Activated CD4-positive, alpha-beta T cell treated with anti-CD3 and anti-CD28 coated beads, Interleukin-2, amount 50 U/mL, for 16 hours (primary cell): ENCODE measurements at regions not wholly inside any gene's neighbourhood (a gene's known extent, or its start where the extent isn't known, plus 50 kb on each side); places are given as distances from the start of the nearest gene placed in this dataset.
A peak's percentile ranks its signal among the peaks of the same experiment; 100 is the strongest.
"Not testable (repeated sequence)": the region's sequence is repeated elsewhere in the genome, so short reads cannot be mapped to it uniquely, and the experiment has no call there.

Source experiments
- DNase-seq: peaks from one replicate; pipeline ENCODE4 v3.0.0-alpha.2; 2020

DNA sequence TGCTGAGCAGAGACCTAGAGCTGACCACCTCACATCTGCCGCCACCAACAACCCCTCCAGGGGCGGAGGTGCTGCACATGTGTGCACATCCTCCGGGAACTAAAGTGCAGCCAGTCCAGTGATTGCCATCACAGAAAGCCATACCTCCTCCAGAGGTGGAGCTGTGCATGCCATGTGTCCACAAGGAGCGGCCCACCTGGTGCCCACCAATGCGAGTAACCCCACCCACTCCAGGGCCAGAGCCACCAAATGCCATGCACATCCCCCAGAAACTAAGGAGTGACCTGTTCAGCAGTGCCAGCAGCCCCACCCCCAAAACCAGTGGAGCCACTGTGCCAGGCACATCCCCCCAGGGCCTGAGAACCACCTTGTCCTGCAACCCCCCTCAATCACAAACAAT, 557.9 kb downstream of the UQCRFS1 start:
- DNase-seq = no peak

DNA sequence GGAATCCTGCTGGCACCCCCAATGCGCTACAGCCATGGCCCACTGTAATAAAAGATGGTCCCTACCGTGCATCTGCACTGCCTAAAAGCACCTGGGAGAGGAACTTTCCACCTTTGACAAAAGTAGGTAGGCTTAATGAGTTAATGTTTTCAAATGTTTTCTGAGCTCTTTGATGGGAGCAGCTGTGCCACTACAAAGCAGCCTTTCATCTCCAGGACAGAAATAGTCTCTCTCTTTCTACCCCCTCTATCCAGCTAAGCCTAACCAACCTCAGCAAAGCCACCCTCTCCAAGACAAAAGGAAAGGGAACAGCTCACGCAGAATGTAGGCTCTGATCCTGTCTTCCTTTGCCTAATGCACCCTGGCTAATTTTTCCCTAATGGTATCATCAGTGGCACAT, 560.2 kb downstream of the UQCRFS1 start:
- no peak for DNase-seq

DNA sequence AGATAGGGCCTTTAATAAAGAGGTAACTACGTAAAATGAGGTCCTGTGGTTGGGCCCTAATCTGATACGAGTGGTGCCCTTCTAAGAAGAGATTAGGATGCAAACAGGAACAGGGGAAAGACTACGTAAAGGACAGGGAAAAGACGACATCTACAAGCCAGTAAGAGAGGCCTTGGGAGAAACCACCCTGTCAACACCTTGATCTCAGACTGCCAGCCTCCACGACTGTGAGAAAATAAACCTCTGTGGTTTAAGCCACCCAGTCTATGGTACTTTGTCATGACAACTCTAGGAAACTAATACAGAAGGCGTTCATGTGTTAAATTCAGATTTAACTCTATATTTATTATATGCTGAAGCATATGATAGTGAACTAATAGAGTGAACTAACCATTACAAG, 566.3 kb downstream of the UQCRFS1 start:
- no peak for DNase-seq

DNA sequence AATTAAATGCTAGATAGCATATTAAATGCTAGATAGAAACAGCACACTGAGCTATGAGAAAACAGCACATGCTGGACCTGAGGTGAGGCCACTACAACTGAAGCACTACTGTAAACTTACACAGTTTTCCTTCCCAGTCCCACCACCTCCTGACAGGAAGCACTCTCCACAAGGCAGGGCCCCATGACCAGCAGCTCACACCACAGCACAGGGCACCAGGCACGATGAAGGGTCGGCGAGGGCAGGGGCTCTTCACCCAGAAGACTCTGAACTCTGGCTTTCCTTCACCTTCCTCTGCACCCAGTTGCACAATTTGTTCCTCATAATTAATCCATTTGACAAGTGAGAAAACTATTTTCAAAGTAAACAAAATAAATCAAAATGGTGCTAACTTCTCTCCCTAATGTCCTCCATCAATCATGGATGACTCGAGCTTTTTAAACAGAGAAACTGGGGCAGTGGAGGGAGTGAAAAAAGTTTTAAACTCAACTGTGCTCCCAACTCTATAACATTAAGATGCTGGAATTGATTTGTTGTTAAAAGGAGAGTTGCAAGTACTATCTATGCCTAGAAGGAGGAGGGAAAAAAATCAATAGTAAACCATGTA, 568.7 kb downstream of the UQCRFS1 start:
- no peak for DNase-seq

DNA sequence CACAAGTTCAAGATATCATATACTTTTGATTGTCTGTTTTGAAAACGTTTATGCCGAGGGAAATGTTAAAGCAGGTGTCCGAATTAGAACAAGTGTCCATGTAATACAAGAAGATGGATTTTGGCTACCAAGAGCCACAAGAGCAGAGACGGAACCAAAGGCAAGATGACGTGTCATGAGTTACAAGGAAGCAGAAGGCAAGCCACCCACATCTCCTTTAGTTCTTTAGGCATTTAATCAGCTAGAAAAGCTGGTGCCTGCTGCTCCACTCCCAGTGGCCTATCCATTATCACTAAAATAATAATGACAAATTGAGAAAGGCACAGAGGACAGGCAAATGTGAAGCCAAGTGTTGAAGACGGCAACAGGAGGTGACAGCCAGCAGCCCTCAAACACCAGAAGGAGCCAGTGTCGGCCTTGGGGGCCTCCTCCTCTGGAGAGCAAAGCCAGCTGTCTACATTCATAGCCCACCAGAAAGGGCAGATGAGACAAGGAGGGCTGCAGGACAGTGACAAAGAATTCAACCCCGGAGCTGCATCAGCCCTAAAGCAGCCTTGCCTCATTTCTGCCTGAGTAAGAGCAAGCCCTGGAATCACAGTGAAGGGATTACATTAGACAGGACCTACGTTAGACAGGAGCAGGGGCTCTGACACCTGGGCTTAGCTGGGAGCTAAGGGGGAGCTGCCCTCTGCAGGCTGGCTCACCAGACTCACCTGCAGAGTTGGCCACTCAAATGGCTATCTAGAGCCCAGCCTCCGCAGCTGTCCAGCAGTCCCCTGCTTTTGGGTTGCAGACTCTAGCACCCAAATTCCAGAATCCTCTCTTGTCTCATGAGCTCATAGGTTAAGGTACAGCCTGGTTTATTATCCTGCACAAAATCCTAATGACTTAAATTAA, 569.9 kb downstream of the UQCRFS1 start:
- no peak for DNase-seq

DNA sequence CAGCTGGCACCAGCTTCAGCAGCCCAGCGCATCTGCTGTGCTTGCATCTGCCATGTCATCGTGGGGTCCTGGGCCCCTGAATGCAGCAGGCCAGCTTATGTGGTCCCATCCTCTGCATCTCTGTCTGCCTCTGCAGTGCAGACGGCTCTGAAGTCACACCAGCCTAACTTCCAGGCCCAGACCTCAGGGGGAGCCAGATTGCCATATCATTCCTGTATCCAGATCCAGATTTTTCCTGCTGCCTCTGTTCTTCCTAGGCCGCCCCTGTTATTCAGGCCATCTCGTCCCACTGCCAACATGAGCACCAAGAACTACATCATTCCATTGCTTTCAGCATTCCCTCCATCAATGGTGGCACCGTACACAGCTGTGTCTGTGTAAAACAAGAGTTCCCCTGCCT, 571.6 kb downstream of the UQCRFS1 start:
- DNase-seq = no peak

DNA sequence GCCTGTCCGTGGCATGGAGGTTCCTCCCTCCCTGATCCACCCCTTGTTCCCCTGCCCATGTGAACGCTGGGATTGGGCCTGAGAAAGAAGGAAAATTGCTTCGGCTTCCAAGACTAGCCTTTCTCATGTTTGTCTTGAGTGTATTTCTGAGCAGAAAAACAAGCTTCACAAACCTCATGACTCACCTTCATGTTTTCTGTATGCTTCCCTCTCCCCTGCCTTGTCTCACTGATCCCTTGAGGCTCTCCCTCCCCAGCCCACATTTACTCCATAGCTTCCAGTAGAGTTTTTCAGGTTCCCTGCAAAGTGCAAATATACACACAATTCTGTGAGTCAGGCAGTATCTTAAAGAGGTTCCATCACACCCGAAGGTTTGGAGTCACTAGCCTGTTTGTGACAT, 572.4 kb downstream of the UQCRFS1 start:
- no peak for DNase-seq

DNA sequence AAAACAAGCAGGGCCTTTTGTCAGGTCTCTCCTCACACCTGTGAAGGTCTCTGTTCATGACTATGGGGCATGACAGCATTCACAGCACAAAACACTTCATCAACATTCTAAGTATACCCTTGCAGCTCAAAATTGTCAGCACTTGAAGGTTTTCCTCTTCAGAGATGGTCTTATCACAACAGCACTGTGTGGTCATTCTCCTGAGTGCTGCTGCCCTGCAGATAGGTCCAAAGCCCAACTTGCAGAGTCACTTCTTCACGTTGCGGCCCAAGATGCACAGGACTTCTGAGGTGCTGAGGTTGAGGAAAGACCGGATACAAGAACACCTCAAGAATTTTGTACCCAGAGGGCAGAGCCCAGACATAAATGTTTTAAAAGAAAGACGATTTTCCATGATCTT, 574.5 kb downstream of the UQCRFS1 start:
- DNase-seq = no peak

DNA sequence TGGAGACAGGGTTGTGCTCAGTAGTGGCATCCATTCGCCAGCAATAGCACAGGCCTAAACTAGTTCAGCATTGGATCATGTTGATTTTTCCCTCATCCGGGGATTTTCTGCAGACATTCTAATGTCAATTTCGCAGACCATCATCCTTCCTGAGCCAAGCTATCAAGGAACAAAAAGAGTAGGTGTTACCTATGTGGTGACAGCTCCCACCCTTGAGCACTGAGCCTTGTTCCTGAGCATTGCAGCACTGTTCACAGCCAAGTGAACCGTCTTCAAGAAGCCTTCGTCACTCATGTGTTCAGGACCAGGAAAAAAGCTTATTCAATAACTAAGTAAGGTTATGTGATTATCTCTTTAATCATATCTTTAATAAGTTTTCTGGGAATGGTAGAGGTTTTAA, 576.2 kb downstream of the UQCRFS1 start:
- DNase-seq = no peak

DNA sequence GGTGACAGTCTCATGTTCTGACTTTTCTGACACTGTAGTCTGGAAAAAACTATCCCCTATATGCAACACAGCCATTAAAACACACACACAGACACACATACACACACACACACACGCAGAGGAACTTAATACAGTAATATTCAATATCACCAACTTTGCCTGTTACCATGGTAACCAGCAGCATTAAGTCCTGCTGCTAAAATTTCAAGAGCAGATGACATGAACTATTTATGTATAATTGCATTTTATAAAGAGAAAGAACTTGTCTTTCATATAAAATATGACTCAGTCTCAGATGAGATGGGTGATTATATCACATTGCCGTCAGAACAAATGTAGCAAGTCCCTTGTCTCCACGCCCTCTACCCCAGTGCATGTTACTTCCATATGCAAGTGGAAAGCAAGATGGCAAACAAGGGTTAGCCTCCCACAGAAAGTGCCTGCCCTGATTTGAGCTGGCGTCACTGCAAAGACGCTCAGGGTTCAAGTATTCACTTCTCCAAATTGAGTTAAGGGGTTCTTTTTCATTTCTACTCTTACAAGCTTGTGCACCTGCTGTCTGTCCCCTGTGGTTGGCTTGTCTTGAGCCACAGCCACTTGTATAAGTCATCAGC, 576.8 kb downstream of the UQCRFS1 start:
- no peak for DNase-seq

DNA sequence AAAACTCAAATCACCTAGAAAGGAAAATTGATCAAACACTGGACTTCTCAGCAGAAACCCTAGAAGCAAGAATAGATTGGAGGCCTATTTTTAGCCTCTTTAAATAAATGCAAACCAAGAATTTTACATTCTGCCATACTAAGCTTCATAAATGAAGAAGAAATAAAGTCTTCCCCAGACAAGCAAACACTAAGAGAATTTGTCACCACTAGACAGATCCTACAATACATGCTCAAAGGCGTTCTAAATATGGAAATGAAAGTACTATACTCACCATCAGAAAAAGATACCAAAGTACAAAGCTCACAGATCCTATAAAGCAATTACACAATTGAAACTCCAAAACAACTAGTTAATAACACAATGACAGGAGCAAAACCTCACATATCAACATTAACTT, 578.1 kb downstream of the UQCRFS1 start:
- DNase-seq = no peak

DNA sequence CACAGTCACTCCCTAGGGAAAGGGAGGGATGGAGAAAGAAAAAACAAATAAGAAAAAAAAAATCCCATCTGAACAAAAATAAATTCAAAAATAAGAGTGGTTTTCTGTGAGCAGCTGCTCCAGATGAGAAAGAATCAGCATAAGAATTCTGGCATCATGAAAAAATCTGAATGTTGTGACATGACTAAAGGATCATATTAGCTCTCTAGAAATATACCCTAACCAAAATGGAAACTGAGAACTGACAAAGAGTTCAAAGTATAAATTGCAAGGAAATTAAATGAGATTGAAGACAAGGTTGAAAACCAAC, 579.0 kb downstream of the UQCRFS1 start:
- no peak for DNase-seq

DNA sequence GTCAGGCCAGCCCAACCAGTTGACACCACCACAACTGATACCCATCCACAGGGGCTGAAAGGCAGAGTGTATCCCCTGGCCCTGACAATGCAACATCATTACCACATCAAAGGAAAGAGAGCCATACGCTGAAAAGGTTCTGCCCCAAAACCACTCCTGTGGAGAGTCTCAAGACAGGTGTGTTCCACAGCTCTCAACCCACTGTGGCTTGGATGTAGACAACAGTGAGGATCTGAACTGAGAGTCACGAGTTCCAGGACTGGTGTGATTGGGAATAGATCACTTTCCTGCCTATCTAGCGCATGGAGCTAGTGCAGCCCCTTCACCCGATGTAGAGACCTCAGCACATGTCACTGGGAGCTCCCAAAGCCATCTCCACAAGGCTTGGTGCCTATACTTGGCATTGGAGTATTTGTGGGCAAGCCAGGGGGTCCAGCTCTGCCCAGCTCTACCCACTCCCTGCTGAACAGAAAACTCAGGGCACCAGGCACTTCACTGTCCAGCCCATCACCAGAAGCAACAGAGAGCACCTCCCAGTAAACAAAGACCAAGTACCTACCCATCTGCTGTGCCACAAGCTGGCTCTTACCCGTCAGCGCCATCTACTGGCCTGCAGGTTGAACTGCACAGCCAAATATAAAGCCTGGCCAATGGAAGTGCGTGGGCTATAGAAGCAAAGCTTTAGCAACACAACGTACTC, 579.5 kb downstream of the UQCRFS1 start:
- peak; percentile 60 for DNase-seq

DNA sequence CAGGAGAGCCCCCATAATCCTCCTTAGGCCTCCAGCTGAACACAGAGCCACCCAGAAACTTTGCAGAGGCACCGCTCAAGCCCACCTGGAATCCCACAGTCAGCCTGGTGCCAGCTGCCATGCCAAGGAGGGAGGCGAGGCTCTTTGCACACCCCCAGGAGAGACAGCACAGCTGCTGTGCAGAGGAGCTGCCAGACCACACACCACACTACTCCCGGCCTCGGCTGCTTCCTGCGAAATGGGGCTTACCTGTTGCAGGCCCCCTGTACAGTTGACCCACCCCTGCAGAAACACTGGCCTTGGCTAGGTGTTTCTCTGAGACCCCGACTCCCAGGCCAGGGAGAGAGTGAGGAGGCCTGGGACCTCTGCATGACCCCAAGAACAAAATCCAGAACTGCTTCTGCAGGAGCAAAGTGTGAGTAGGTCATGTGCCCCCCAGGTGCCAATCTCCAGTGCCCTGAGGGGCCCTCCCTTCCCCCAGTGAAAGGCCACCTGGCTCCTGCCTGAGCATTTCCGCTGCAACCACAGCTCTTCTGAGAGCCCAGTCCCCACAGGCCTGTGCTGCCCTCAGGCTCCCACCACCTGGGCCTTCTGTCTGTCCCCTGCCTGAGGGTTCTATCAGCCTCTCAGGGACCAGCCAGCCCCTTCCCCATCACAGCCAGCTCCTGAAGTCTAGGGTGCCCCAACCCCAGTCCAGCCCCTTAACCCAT, 580.4 kb downstream of the UQCRFS1 start:
- DNase-seq = no peak

DNA sequence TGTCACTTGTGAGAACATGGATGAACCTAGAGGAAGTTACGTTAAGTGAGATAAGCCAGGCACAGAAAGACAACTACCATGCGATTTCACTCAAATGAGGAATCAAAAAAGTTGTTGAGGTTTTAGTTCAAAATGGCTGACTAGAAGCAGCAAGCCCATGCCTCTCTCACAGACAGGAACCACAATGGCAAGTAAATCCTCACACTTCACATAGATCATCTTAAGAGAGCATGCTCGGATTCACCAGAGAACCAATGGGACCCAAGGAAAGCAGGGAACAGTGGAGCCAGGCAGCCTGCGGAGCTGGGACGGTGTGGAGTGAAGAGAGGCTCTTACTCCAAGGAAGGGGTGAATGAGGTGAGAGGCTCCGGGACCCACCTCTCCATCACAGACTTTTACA, 581.0 kb downstream of the UQCRFS1 start:
- DNase-seq = no peak

DNA sequence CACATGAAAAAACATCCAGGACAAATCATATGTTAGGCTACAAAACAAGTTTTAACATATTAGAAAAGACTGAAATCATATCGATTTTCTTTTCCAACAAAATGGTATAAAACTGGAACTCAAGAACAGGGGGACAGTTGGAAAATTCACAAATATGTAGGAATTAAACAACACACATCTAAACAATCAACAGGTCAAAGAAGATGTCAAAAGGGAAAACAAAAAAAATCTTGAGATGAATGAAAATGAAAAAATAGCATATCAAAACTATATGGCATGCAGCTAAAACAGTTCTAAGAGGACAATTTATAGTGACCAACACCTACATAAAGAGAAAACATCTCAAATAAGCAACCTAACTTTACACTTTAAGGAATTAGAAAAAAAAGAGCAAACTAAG, 585.3 kb downstream of the UQCRFS1 start:
- no peak for DNase-seq

DNA sequence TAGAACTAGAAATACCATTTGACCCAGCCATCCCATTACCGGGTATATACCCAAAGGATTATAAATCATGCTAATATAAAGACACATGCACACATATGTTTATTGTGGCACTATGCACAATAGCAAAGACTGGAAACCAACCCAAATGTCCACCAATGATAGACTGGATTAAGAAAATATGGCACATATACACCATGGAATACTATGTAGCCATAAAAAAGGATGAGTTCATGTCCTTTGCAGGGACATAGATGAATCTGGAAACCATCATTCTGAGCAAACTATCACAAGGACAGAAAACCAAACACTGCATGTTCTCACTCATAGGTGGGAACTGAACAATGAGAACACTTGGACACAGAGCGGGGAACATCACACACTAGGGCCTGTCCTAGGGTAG, 586.5 kb downstream of the UQCRFS1 start:
- DNase-seq = not testable (repeated sequence)

DNA sequence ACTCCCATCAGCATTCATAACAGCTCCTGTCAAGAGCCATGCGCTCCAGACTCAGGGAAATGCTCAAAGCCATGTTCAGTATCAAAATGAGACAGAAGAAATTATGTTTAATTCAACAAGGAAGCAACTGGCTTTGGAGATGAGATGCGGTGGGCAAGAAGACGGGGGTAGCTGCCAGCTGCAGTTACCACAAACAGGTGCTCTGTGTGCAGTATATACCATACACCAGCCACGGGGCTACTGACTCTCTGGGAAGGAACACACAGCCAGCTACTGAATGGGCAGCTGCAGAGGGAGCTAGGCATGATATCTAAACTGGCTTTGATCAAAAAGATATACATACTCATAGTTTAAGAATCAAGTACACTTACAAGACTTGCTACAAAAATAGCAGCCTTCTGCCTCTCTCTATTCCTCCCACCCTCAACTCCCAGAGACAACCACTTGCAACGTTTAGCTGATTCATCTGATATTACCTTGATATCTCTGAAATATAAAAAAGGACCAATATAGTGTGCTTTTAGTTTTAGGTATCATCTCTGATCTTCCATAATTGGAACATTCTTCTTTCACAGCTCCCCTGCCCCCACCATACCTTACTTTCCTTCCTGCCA, 593.0 kb downstream of the UQCRFS1 start:
- DNase-seq = no peak

DNA sequence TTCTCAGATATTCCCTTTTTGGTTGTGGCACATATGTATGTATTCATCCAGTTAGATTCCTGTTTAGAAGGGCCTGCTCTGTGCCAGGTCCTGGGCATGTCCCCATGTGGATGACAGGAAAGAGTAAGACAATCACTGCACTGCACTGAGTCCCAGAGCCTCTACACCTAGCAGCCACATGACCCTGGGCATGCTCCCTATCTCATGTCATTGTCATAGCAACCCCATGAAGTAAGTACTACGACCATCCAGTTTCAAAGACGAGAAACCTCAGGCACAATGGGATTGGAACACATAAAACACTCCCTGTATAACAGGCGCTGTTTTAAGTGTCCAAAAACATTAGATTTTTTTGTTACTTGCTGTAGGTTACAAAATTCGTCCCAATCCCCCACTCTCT, 594.4 kb downstream of the UQCRFS1 start:
- DNase-seq = no peak

DNA sequence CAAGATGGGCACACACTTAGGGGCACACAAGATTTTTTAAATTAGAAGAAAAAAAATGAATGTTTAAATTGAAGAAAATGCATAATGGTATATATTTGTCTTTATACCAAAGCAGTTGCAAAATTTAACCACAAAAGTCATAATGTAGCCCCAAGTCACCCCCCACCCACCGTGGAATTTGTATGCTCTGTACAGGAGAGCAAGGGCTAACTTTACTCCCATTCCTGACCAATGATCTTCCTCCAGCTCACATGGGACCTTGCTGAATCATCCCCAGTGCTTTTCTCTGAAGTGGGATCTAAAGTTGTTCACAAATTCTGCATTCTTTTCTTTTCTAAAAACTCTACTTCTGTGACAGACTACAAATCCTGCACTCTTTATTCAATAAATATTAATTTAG, 597.0 kb downstream of the UQCRFS1 start:
- no peak for DNase-seq

DNA sequence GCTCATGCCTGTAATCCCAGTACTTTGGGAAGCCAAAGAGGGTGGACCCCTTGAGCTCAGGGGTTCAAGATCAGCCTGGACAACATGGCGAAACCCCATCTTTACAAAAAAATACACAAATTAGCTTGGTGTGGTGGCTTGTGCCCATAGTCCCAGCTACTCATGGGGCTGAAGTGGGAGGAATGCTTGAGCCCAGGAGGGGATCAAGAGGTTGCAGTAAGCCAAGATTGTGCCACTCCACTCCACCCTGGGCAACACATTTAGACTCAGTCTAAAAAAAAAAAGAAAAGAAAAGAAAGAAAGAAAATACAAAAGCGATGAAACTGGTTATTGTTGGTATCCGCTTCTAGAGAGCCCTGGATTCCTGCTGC, 597.4 kb downstream of the UQCRFS1 start:
- no peak for DNase-seq

DNA sequence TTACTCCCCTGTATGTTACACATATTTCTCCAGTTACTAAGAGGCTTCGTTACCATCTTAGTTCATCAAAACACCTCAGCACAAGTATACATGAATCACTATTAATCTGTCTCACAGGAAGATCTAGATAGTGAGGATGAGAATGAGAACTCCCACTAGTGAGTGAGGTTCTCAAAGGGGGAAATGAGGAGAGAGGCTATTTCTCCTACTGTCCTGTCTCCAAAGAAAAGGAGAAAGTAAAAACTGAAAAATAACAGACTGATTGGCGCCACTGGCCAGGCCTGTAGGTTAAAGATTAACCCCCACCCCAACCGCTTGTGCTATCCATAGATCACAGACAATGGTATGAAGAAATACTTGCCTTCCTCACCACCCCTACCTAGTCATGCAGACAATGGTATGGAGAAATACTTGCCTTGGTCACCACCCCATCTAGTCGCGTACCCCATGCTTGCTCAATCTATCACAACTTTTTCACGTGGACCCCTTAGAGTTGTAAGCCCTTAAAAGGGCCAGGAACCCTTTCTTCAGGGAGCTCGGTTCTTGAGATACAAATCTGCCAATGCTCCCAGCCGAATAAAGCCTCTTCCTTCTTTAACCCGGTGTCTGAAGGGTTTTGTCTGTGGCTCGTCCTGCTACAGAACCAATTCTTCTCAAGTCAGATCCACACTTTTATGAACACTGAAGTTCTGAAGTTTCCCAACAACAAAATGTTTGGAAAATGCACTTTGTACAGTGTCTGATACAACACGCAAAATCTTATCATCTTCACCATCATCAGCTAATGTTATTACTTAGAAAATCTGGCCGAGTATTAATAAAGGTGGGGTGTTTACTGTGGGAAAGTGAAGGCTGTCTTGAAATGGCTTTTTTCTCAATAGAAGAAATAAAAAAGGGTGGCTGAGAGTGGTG, 598.1 kb downstream of the UQCRFS1 start:
- no peak for DNase-seq
